ENCODE measurements at regions not wholly inside any gene's neighbourhood (a gene's known extent, or its start where the extent isn't known, plus 50 kb on each side); places are given as distances from the start of the nearest gene placed in this dataset.

GRCh38 chr10:121042342-121042741 is 191.2 kb downstream of the WDR11 start:
- TF ChIP-seq EZH2 (IDR thresholded peaks at IDR 0.05; ENCODE audit: low read length) (no peak), CTCF (optimal IDR thresholded peaks at IDR 0.05 in 1 of 3, IDR thresholded peaks at IDR 0.05 in 1 of 3, conservative IDR thresholded peaks at IDR 0.05 in 1 of 3; ENCODE audit: extremely low read depth in 1 of 3, insufficient read depth in 2 of 3, low read length in 3 of 3) (no peak)
